ENCODE measurements at regions not wholly inside any gene's neighbourhood (a gene's known extent, or its start where the extent isn't known, plus 50 kb on each side); places are given as distances from the start of the nearest gene placed in this dataset.
"Not testable (repeated sequence)": the region's sequence is repeated elsewhere in the genome, so short reads cannot be mapped to it uniquely, and the experiment has no call there.

GRCh38 chr19:14255902-14256649 is 50.1 kb upstream of the ADGRL1 start:
- H3K27me3 ChIP-seq (ENCODE audit: insufficient read depth); H3K4me3 ChIP-seq (ENCODE audit: low read depth in 2 of 2, low read length in 1 of 2); H3K4me1 ChIP-seq (ENCODE audit: control insufficient read depth in 1 of 2, insufficient read depth in 2 of 2, low read depth in 1 of 2, low read length in 1 of 2); H4K20me1 ChIP-seq (ENCODE audit: insufficient read depth); H3K9ac ChIP-seq; POLR2A ChIA-PET; DNase-seq; H3K36me3 ChIP-seq (replicated peaks in 1 of 2; ENCODE audit: control insufficient read depth in 1 of 2, insufficient read depth in 2 of 2, low read length in 1 of 2); H3K9me3 ChIP-seq; CTCF ChIA-PET; H3F3A ChIP-seq (replicated peaks; ENCODE audit: insufficient read depth); H3K27ac ChIP-seq (ENCODE audit: low read depth in 2 of 2, low read length in 1 of 2); H3K79me2 ChIP-seq (ENCODE audit: insufficient read depth); H2AFZ ChIP-seq (ENCODE audit: low read depth); H3K4me2 ChIP-seq; H3K9me2 ChIP-seq: not testable (repeated sequence)
- 78% methylated on average over 7 of the region's 7 CpGs for WGBS (ENCODE audit: low lambda C conversion rate)
- TF ChIP-seq FOSL2 (IDR thresholded peaks at IDR 0.05; ENCODE audit: borderline replicate concordance, low read depth) (peak; percentile 63; the same call in 1 of the 2 replicates), TCF12 (IDR thresholded peaks at IDR 0.05) (peak; percentile 12; the same call in 1 of the 2 replicates), JUND (IDR thresholded peaks at IDR 0.05) (peak; percentile 27; the same call in 1 of the 2 replicates)

Data from SK-N-SH (cell line).